NOMO-1 (cell line): ENCODE measurements at regions not wholly inside any gene's neighbourhood (a gene's known extent, or its start where the extent isn't known, plus 50 kb on each side); places are given as distances from the start of the nearest gene placed in this dataset.
A peak's percentile ranks its signal among the peaks of the same experiment; 100 is the strongest.

Experiments
- DNase-seq, 2 experiments: peaks; one replicate each; lab custom pipeline; 2025; ENCODE audit not compliant: unreplicated experiment in 2 of 2; lab: John Stamatoyannopoulos, UW

GRCh38 chr11:95717314-95717713 lies 72.3 kb downstream of the FAM76B start:
- DNase-seq, result no peak

- DNase-seq, result no peak
Measured at GRCh38 chr11:95716266-95716665, 73.3 kb downstream of the FAM76B start.

GRCh38 chr11:95715777-95716241 lies 73.8 kb downstream of the FAM76B start:
- no peak for DNase-seq

- no peak for DNase-seq
Measured at GRCh38 chr11:95714843-95715776, 74.5 kb downstream of the FAM76B start.

GRCh38 chr11:95713428-95713827 lies 76.2 kb downstream of the FAM76B start:
- DNase-seq, result no peak

GRCh38 chr11:95711945-95712221 lies 77.7 kb downstream of the FAM76B start:
- no peak for DNase-seq

GRCh38 chr11:95711162-95711944 lies 78.2 kb downstream of the FAM76B start:
- DNase-seq, result no peak

- no peak for DNase-seq
Measured at GRCh38 chr11:95708681-95709080, 80.9 kb downstream of the FAM76B start.

- no peak for DNase-seq
Measured at GRCh38 chr11:95706974-95707387, 82.6 kb downstream of the FAM76B start.

- DNase-seq, result peak; percentile 78 to 84
Measured at GRCh38 chr11:95705485-95706124, 84.0 kb downstream of the FAM76B start.

GRCh38 chr11:95704865-95705264 lies 84.7 kb downstream of the FAM76B start:
- no peak for DNase-seq

GRCh38 chr11:95703049-95703448 lies 86.5 kb downstream of the FAM76B start:
- no peak for DNase-seq

- no peak for DNase-seq
Measured at GRCh38 chr11:95702526-95702925, 87.1 kb downstream of the FAM76B start.

- no peak for DNase-seq
Measured at GRCh38 chr11:95700471-95700817, 89.1 kb downstream of the FAM76B start.

- no peak for DNase-seq
Measured at GRCh38 chr11:95699631-95700470, 89.7 kb downstream of the FAM76B start.

- DNase-seq, result peak in 1 of 2 experiments; percentile 58
Measured at GRCh38 chr11:95698676-95699557, 90.7 kb downstream of the FAM76B start.

GRCh38 chr11:95697614-95698408 lies 91.8 kb downstream of the FAM76B start:
- DNase-seq, result no peak

GRCh38 chr11:95695181-95695580 lies 94.4 kb downstream of the FAM76B start:
- no peak for DNase-seq

GRCh38 chr11:95693298-95693697 lies 96.3 kb downstream of the FAM76B start:
- no peak for DNase-seq
